ENCODE measurements at regions not wholly inside any gene's neighbourhood (a gene's known extent, or its start where the extent isn't known, plus 50 kb on each side); places are given as distances from the start of the nearest gene placed in this dataset.
"Not testable (repeated sequence)": the region's sequence is repeated elsewhere in the genome, so short reads cannot be mapped to it uniquely, and the experiment has no call there.

- TF ChIP-seq YY1 (IDR thresholded peaks at IDR 0.05; ENCODE audit: insufficient read depth, insufficient read length); ZNF274 (IDR thresholded peaks at IDR 0.05; ENCODE audit: low read depth, low read length): not testable (repeated sequence)
Observed at GRCh38 chr7:142467056-142467655, 209.3 kb upstream of the PRSS58 start.
